ENCODE measurements at regions not wholly inside any gene's neighbourhood (a gene's known extent, or its start where the extent isn't known, plus 50 kb on each side); places are given as distances from the start of the nearest gene placed in this dataset.

DNA sequence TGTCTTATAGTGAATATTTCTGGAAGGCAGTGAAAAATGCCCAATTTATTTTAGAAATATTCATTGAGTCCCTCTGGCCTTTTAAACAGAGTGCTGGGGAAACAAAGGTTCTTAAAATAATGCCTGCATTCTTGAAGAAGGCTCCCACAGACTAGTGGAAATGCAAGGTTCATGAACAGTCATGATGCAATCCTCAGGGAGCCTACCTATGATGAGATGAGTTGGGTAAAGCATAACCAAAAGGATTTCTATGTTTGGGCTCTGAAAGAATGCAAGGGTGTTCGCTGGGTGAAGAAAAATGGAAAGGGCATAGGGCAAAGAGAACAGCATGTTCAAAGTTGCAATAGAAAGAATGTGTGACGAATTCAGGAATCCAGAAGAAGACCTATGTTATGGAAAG lies 214.5 kb upstream of the MAF start:
- Histone ChIP-seq H3K27me3 (ENCODE audit: control insufficient read depth, low read length) (no peaks in the 10 kb centered on the region), H3K9me3 (ENCODE audit: control insufficient read depth, insufficient read depth, low read length) (no peaks in the 10 kb centered on the region), H3K4me2 (ENCODE audit: low read length) (no peak overlapping the region), H3K9me2 (replicated peaks; ENCODE audit: control insufficient read depth, low read length) (no peaks in the 10 kb centered on the region), H3K4me1 (ENCODE audit: control insufficient read depth, low read length) (no peaks in the 10 kb centered on the region), H3K4me3 (ENCODE audit: low read length) (no peak overlapping the region), H3K36me3 (ENCODE audit: control insufficient read depth, low read length) (no peaks in the 10 kb centered on the region), H4K20me1 (ENCODE audit: control insufficient read depth, insufficient read depth, low read depth, low read length) (no peaks in the 10 kb centered on the region), H3K27ac (ENCODE audit: low read depth, low read length) (no peak overlapping the region), H3K79me2 (ENCODE audit: control insufficient read depth, low read length) (no peaks in the 10 kb centered on the region), H3F3A (ENCODE audit: control insufficient read depth, insufficient read depth) (no peaks in the 10 kb centered on the region)
- no peak for TF ChIP-seq EZH2phosphoT487 (IDR thresholded peaks at IDR 0.05; ENCODE audit: borderline replicate concordance, low read length)
- TF ChIP-seq, protein P1, sequence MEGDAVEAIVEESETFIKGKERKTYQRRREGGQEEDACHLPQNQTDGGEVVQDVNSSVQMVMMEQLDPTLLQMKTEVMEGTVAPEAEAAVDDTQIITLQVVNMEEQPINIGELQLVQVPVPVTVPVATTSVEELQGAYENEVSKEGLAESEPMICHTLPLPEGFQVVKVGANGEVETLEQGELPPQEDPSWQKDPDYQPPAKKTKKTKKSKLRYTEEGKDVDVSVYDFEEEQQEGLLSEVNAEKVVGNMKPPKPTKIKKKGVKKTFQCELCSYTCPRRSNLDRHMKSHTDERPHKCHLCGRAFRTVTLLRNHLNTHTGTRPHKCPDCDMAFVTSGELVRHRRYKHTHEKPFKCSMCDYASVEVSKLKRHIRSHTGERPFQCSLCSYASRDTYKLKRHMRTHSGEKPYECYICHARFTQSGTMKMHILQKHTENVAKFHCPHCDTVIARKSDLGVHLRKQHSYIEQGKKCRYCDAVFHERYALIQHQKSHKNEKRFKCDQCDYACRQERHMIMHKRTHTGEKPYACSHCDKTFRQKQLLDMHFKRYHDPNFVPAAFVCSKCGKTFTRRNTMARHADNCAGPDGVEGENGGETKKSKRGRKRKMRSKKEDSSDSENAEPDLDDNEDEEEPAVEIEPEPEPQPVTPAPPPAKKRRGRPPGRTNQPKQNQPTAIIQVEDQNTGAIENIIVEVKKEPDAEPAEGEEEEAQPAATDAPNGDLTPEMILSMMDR (IDR thresholded peaks at IDR 0.05; ENCODE audit: low read depth, low read length, poor library complexity, severe bottlenecking) = no peak

DNA sequence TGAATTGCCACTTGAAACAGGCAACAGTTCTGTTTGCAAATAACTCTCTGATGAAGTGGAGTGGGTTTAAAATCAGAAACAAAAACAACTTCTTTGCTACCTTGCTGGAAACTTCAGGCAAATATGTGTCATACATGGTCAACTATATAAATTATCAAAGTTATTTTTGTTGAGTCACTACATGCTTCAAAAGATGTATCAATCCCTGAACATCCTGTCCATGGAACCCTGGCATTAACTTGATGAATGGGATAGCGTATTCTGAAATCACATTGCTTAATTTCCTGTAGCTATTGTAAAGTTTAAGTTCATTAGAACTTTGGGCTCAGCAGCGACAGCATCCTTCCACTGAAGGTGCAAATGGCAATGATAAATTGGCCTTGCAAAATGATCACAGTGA lies 213.6 kb upstream of the MAF start:
- TF ChIP-seq EZH2phosphoT487 (IDR thresholded peaks at IDR 0.05; ENCODE audit: borderline replicate concordance, low read length) = no peak
- TF ChIP-seq, protein P1 (IDR thresholded peaks at IDR 0.05; ENCODE audit: low read depth, low read length, poor library complexity, severe bottlenecking) = no peak
- Histone ChIP-seq H3K27ac (ENCODE audit: low read depth, low read length) (no peak overlapping the region), H3K27me3 (ENCODE audit: control insufficient read depth, low read length) (no peaks in the 10 kb centered on the region), H4K20me1 (ENCODE audit: control insufficient read depth, insufficient read depth, low read depth, low read length) (no peaks in the 10 kb centered on the region), H3K79me2 (ENCODE audit: control insufficient read depth, low read length) (no peaks in the 10 kb centered on the region), H3K9me3 (ENCODE audit: control insufficient read depth, insufficient read depth, low read length) (no peaks in the 10 kb centered on the region), H3K4me2 (ENCODE audit: low read length) (no peak overlapping the region), H3K36me3 (ENCODE audit: control insufficient read depth, low read length) (no peaks in the 10 kb centered on the region), H3K9me2 (replicated peaks; ENCODE audit: control insufficient read depth, low read length) (no peaks in the 10 kb centered on the region), H3F3A (ENCODE audit: control insufficient read depth, insufficient read depth) (no peaks in the 10 kb centered on the region), H3K4me1 (ENCODE audit: control insufficient read depth, low read length) (no peaks in the 10 kb centered on the region), H3K4me3 (ENCODE audit: low read length) (no peak overlapping the region)

DNA sequence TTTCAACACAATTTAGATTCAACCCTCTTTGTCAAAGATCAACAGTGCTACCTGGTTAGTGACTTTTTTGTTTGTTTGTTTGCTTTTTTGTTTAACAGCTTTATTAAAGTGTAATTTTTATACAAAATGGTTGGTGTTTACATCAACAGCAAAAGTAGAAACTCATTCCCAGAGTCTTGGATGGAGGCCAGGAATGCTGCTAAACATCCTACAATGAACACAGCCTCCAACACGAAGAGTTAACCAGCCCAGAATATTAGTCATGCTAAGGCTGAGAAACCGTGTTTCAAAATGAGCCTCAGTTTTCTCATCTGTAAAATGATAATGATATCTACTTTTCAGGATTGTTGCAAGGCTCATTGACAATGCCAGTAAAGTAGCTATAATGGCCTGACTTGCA lies 211.0 kb upstream of the MAF start:
- H3K36me3 ChIP-seq (ENCODE audit: control insufficient read depth, low read length) = no peaks in the 10 kb centered on the region
- H3K4me1 ChIP-seq (ENCODE audit: control insufficient read depth, low read length) = no peaks in the 10 kb centered on the region
- H4K20me1 ChIP-seq (ENCODE audit: control insufficient read depth, insufficient read depth, low read depth, low read length) = no peaks in the 10 kb centered on the region
- H3K79me2 ChIP-seq (ENCODE audit: control insufficient read depth, low read length) = no peaks in the 10 kb centered on the region
- no peak overlapping the region for H3K27ac ChIP-seq (ENCODE audit: low read depth, low read length)
- no peaks in the 10 kb centered on the region for H3K9me2 ChIP-seq (replicated peaks; ENCODE audit: control insufficient read depth, low read length)
- no peak overlapping the region for H3K4me2 ChIP-seq (ENCODE audit: low read length)
- TF ChIP-seq EZH2phosphoT487 (IDR thresholded peaks at IDR 0.05; ENCODE audit: borderline replicate concordance, low read length) = no peak
- TF ChIP-seq, protein P1 (IDR thresholded peaks at IDR 0.05; ENCODE audit: low read depth, low read length, poor library complexity, severe bottlenecking) = no peak
- H3K9me3 ChIP-seq (ENCODE audit: control insufficient read depth, insufficient read depth, low read length) = no peaks in the 10 kb centered on the region; the same call in 1 of the 2 replicates
- no peaks in the 10 kb centered on the region for H3F3A ChIP-seq (ENCODE audit: control insufficient read depth, insufficient read depth)
- no peaks in the 10 kb centered on the region for H3K27me3 ChIP-seq (ENCODE audit: control insufficient read depth, low read length)
- no peak overlapping the region for H3K4me3 ChIP-seq (ENCODE audit: low read length)

Measured in DOHH2 (cell line).